MM.1S (cell line): ENCODE measurements at regions not wholly inside any gene's neighbourhood (a gene's known extent, or its start where the extent isn't known, plus 50 kb on each side); places are given as distances from the start of the nearest gene placed in this dataset.

Source experiments
- DNase-seq: peaks from one replicate; pipeline ENCODE4 v3.0.0-alpha.2; 2015
- H2AFZ ChIP-seq: fragments of 300-600 bp; sonication (generic); 2 replicates; pipeline ENCODE4 v1.6.0; 2016; ENCODE audit warnings: antibody characterized with exemption, low read length
- H3F3A ChIP-seq: fragments of 300-600 bp; sonication (generic); 2 replicates; pipeline ENCODE4 v1.6.1; 2016; ENCODE audit warnings: mild to moderate bottlenecking, antibody characterized with exemption, low read length, moderate library complexity, mixed read lengths; ENCODE audit not compliant: insufficient read depth
- H3K27ac ChIP-seq: fragments of 300-600 bp; sonication (generic); 2 replicates; pipeline ENCODE4 v1.5.1; 2016; ENCODE audit warnings: mild to moderate bottlenecking, low read length
- H3K27me3 ChIP-seq: fragments of 300-600 bp; sonication (generic); replicated peaks from 2 replicates; pipeline ENCODE4 v1.6.0; 2016; ENCODE audit warnings: low read length; ENCODE audit not compliant: insufficient read depth
- H3K36me3 ChIP-seq: fragments of 300-600 bp; sonication (generic); replicated peaks from 2 replicates; pipeline ENCODE4 v1.6.1; 2016; ENCODE audit warnings: mild to moderate bottlenecking, low read length, mixed read lengths; ENCODE audit not compliant: insufficient read depth
- H3K4me1 ChIP-seq: fragments of 300-600 bp; sonication (generic); 2 replicates; pipeline ENCODE4 v1.6.1; 2016; ENCODE audit warnings: low read length, mixed read lengths
- H3K4me2 ChIP-seq: fragments of 300-600 bp; sonication (generic); 2 replicates; pipeline ENCODE4 v1.6.0; 2016; ENCODE audit warnings: low read depth, low read length
- H3K4me3 ChIP-seq: fragments of 300-600 bp; sonication (generic); 2 replicates; pipeline ENCODE4 v1.5.1; 2016; ENCODE audit warnings: low read length, mixed read lengths
- H3K79me2 ChIP-seq: fragments of 300-600 bp; sonication (generic); 2 replicates; pipeline ENCODE4 v1.6.1; 2016; ENCODE audit warnings: mixed run types, low read length, mixed read lengths
- H3K9ac ChIP-seq: fragments of 300-600 bp; sonication (generic); 2 replicates; pipeline ENCODE4 v1.6.1; 2016; ENCODE audit warnings: low read length, mixed read lengths
- H3K9me2 ChIP-seq: fragments of 300-600 bp; sonication (generic); replicated peaks from 2 replicates; pipeline ENCODE4 v1.6.1; 2016; ENCODE audit warnings: mild to moderate bottlenecking, low read length, mixed read lengths; ENCODE audit not compliant: insufficient read depth
- H3K9me3 ChIP-seq: fragments of 300-600 bp; sonication (generic); replicated peaks from 2 replicates; pipeline ENCODE4 v1.6.1; 2016; ENCODE audit warnings: mild to moderate bottlenecking, low read length, mixed read lengths; ENCODE audit not compliant: insufficient read depth
- H4K20me1 ChIP-seq: fragments of 300-600 bp; sonication (generic); 2 replicates; pipeline ENCODE4 v1.6.1; 2016; ENCODE audit warnings: mild to moderate bottlenecking, low read length, moderate library complexity, mixed read lengths; ENCODE audit not compliant: insufficient read depth
- EZH2 ChIP-seq: fragments of 300-600 bp; sonication (generic); optimal IDR thresholded peaks from 2 replicates; pipeline ENCODE3; 2017; ENCODE audit warnings: low read depth, mild to moderate bottlenecking, antibody characterized with exemption, low read length, mixed read lengths
- EZH2phosphoT487 ChIP-seq: fragments of 300-600 bp; sonication (generic); IDR thresholded peaks from 2 replicates; pipeline ENCODE4 v1.6.1; 2018; ENCODE audit warnings: antibody characterized with exemption, low read length
- TF ChIP-seq, protein P1 (sequence below): fragments of 300-600 bp; sonication (generic); IDR thresholded peaks from 2 replicates; pipeline ENCODE4 v1.5.1; 2016; ENCODE audit warnings: antibody characterized with exemption, low read length, mixed read lengths

DNA sequence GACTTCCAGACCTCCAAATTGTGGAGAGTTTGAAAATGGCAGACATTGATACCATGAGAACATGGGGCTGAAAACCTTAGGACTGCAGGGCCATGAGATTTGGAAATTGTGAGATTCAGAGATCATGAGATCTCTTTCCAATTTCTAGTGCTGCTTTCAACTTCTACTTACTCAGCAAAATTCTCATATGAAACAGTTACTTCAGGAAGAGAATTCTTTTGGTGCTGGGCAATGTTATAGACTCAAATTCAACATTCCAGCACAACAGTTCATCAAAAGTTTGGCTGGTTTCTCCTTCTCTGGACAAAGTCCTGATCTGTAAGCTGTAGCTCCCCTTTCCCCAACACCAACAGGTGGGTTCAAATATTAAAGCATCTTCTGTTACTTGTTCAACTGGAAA is 506.9 kb upstream of the NECTIN3 start:
- Histone ChIP-seq H3F3A (peaks cover 8% of the 10 kb centered on the region), H3K9me3 (no peaks in the 10 kb centered on the region), H2AFZ (no peak overlapping the region), H3K4me3 (no peak overlapping the region), H3K79me2 (no peaks in the 10 kb centered on the region), H3K4me2 (no peak overlapping the region), H3K36me3 (no peaks in the 10 kb centered on the region), H3K9ac (no peak overlapping the region), H3K4me1 (peaks cover 17% of the 10 kb centered on the region; the same call in 1 of the 2 replicates), H3K27me3 (no peaks in the 10 kb centered on the region), H3K27ac (no peak overlapping the region), H4K20me1 (no peaks in the 10 kb centered on the region), H3K9me2 (no peaks in the 10 kb centered on the region)
- TF ChIP-seq, protein P1, sequence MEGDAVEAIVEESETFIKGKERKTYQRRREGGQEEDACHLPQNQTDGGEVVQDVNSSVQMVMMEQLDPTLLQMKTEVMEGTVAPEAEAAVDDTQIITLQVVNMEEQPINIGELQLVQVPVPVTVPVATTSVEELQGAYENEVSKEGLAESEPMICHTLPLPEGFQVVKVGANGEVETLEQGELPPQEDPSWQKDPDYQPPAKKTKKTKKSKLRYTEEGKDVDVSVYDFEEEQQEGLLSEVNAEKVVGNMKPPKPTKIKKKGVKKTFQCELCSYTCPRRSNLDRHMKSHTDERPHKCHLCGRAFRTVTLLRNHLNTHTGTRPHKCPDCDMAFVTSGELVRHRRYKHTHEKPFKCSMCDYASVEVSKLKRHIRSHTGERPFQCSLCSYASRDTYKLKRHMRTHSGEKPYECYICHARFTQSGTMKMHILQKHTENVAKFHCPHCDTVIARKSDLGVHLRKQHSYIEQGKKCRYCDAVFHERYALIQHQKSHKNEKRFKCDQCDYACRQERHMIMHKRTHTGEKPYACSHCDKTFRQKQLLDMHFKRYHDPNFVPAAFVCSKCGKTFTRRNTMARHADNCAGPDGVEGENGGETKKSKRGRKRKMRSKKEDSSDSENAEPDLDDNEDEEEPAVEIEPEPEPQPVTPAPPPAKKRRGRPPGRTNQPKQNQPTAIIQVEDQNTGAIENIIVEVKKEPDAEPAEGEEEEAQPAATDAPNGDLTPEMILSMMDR: no peak
- TF ChIP-seq EZH2phosphoT487: no peak
- no peak for TF ChIP-seq EZH2
- DNase-seq: no peak

DNA sequence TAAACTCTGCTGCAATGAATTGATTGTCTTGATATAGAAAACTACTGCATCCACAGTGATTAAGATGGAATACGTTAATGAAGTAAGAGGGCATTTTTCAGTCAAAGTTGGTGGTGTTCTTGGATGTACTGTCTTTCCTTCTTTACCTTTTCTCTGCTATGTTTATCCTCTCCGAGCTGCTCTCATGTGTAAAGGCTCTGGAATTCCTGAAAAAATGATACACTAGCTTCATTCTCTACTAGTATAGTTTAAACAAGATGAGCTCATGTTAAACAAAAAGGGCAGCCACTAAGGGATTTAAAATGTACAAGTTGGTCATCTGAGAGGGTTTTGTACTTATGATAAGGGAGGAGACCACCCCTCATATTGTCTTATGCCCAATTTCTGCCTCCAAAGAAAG is 504.6 kb upstream of the NECTIN3 start:
- Histone ChIP-seq H3K79me2 (no peaks in the 10 kb centered on the region), H3K27ac (no peak overlapping the region), H3K9me2 (no peaks in the 10 kb centered on the region), H3K36me3 (no peaks in the 10 kb centered on the region), H3F3A (peaks cover 8% of the 10 kb centered on the region), H3K4me3 (no peak overlapping the region), H3K9me3 (no peaks in the 10 kb centered on the region), H3K4me2 (no peak overlapping the region), H2AFZ (no peak overlapping the region), H3K4me1 (peaks cover 17% of the 10 kb centered on the region; the same call in 1 of the 2 replicates), H3K9ac (no peak overlapping the region), H3K27me3 (no peaks in the 10 kb centered on the region), H4K20me1 (no peaks in the 10 kb centered on the region)
- no peak for DNase-seq
- TF ChIP-seq EZH2phosphoT487: no peak
- no peak for TF ChIP-seq EZH2
- TF ChIP-seq, protein P1: no peak

DNA sequence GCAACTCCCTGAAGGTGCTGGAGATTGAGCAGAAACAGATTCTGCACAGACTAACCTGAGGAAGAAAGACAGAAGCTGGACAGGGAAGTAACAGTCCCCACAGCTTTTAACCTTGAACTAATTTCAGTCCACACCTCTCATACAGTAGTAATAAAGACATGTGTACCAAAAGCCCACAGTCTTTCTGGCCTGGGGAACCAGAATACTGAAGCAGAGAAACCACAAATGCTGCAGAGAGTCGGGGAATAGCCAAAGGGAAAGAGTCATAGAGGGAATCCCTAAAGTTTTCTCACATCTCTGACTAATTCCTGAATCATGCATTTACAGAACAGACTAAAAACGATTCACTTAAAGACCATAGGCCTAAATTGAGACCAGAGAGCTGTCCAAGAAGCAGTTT is 503.4 kb upstream of the NECTIN3 start:
- H3K36me3 ChIP-seq: no peaks in the 10 kb centered on the region
- H3K27me3 ChIP-seq: no peaks in the 10 kb centered on the region
- peaks cover 8% of the 10 kb centered on the region for H3F3A ChIP-seq
- peak overlapping the region; percentile 39; the same call in 1 of the 2 replicates for H3K27ac ChIP-seq
- H3K9me3 ChIP-seq: no peaks in the 10 kb centered on the region
- TF ChIP-seq EZH2: no peak
- no peak for TF ChIP-seq EZH2phosphoT487
- TF ChIP-seq, protein P1: no peak
- H3K4me2 ChIP-seq: peak overlapping the region; percentile 15; the same call in 1 of the 2 replicates
- H4K20me1 ChIP-seq: no peaks in the 10 kb centered on the region
- H3K4me3 ChIP-seq: no peak overlapping the region
- H3K9me2 ChIP-seq: no peaks in the 10 kb centered on the region
- peaks cover 17% of the 10 kb centered on the region; the same call in 1 of the 2 replicates for H3K4me1 ChIP-seq
- H2AFZ ChIP-seq: peak overlapping the region; percentile 35
- DNase-seq: no peak
- no peaks in the 10 kb centered on the region for H3K79me2 ChIP-seq
- H3K9ac ChIP-seq: no peak overlapping the region
